Left lung (tissue), 4 donors: ENCODE measurements at regions not wholly inside any gene's neighbourhood (a gene's known extent, or its start where the extent isn't known, plus 50 kb on each side); places are given as distances from the start of the nearest gene placed in this dataset.

Source experiments
- ATAC-seq: fragments of 200-7000 bp; cut with Tn5 transposase; one replicate; pipeline ENCODE4 v1.9.1; 2020; ENCODE audit warnings: moderate library complexity
- DNase-seq, 4 donors: peaks; one replicate each; pipeline ENCODE4 v3.0.0-alpha.2; 2013 to 2020
- H3K27ac ChIP-seq, 2 donors: fragments of 200-600 bp; sonication (generic) in 1 of 2; one replicate each; pipeline versions ENCODE4 v1.5.0 to v1.8.0; 2020 to 2021
- H3K27me3 ChIP-seq, 2 donors: fragments of 200-600 bp; sonication (generic) in 1 of 2; one replicate each; pipeline versions ENCODE4 v1.5.0 to v1.8.0; 2020 to 2021
- H3K36me3 ChIP-seq, 2 donors: fragments of 200-600 bp; sonication (generic) in 1 of 2; one replicate each; pipeline versions ENCODE4 v1.5.0 to v1.8.0; 2020 to 2021
- H3K4me1 ChIP-seq, 2 donors: fragments of 200-600 bp; one replicate each; pipeline ENCODE4 v1.8.0; 2021
- H3K4me3 ChIP-seq, 2 donors: fragments of 200-600 bp; sonication (generic) in 1 of 2; one replicate each; pipeline versions ENCODE4 v1.5.0 to v1.8.0; 2020 to 2021; ENCODE audit warnings: mild to moderate bottlenecking in 1 of 2
- H3K9me3 ChIP-seq, 2 donors: fragments of 200-600 bp; sonication (generic) in 1 of 2; one replicate each; pipeline versions ENCODE4 v1.5.0 to v1.8.0; 2020 to 2021
- intact Hi-C, 2 donors: fragments of 100-400 bp; cut with DNase I; formaldehyde crosslinking; loops; one replicate each; pipeline versions ENCODE4 v1.11.2 to v1.14.2; 2022
- TF ChIP-seq, protein P1 (sequence below), 2 donors: fragments of 200-600 bp; sonication (generic) in 1 of 2; IDR thresholded peaks; one replicate each; pipeline versions ENCODE4 v1.5.0 to v1.8.0; 2021; ENCODE audit warnings: antibody characterized with exemption in 2 of 2
- donor health status: DM: no; HTN: yes; CAD: no.
- donor health status: DM: no; HTN: no; CAD: no.

DNA sequence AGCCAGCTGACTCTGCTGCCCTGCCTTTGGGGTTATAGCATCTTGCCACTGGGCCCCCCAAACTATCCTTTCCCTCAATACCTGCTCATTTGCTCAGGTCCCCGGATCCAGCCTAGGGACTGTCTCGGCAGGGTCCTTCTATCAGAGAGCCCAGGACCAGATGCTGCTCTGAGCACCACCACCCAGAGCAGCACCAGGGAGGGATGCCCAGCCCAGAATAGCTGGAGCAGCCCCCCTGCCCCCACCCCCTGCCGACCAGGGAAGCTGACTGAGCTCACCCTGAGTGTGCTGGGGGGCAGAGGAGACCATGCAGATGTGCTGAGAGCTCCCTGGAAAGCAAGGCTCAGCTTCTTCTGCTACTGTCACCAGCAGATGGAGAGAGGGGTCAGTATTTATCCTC, 103.6 kb upstream of the IGSF1 start:
- ATAC-seq (no peak), DNase-seq (no peak)
- Histone ChIP-seq H3K27ac (no peak overlapping the region), H3K36me3 (no peaks in the 10 kb centered on the region), H3K4me1 (no peaks in the 10 kb centered on the region), H3K9me3 (peaks cover 0 to 12% of the 10 kb centered on the region in 2 donors), H3K4me3 (no peak overlapping the region), H3K27me3 (no peaks in the 10 kb centered on the region)
- intact Hi-C loops = no loop called here
- TF ChIP-seq, protein P1, sequence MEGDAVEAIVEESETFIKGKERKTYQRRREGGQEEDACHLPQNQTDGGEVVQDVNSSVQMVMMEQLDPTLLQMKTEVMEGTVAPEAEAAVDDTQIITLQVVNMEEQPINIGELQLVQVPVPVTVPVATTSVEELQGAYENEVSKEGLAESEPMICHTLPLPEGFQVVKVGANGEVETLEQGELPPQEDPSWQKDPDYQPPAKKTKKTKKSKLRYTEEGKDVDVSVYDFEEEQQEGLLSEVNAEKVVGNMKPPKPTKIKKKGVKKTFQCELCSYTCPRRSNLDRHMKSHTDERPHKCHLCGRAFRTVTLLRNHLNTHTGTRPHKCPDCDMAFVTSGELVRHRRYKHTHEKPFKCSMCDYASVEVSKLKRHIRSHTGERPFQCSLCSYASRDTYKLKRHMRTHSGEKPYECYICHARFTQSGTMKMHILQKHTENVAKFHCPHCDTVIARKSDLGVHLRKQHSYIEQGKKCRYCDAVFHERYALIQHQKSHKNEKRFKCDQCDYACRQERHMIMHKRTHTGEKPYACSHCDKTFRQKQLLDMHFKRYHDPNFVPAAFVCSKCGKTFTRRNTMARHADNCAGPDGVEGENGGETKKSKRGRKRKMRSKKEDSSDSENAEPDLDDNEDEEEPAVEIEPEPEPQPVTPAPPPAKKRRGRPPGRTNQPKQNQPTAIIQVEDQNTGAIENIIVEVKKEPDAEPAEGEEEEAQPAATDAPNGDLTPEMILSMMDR (IDR thresholded peaks at IDR 0.05) = no peak

DNA sequence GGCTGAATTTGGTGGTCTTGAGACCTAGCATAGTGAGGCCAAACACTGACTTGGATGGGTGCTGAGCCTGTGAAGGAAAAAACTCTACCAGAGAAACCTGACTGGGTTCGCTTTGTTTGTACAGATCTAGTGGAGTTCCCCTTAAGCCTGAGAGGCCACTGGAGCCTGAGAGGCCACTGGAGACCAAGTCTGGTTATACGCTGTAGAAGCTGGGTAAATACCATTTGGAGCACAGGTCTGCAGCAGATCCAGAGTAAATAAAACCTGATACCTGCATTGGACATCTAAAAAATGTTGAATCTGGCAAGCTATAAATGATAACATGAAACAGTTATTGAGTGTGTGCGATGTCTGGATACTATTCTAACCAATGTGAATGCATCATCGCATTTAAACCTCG, 104.3 kb upstream of the IGSF1 start:
- intact Hi-C loops = no loop called here
- Histone ChIP-seq H3K27me3 (no peaks in the 10 kb centered on the region), H3K36me3 (no peaks in the 10 kb centered on the region), H3K4me3 (no peak overlapping the region), H3K4me1 (no peaks in the 10 kb centered on the region), H3K27ac (no peak overlapping the region), H3K9me3 (peaks cover 0 to 6% of the 10 kb centered on the region in 2 donors)
- ATAC-seq (peak; percentile 74), DNase-seq (peak in 1 of 4 donors; percentile 10)
- TF ChIP-seq, protein P1 (IDR thresholded peaks at IDR 0.05) = no peak

DNA sequence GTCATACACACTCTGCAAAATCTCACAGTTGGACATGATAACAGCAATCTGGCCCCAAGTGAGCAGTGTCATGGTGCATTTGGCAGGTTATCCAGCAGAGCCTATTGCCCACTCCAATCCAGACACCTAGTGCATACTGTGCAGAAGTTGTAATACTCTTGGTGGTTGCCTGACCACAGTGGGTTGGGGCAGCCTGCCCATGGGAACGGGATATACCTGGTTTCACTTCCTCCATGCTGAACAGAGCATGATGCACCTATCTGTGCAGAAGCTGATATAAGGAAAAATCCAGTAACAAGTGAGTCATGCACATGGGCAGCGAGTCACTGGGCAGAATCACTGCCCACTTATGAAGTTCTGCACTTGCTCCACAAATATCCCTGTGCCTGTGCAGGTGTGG, 105.3 kb upstream of the IGSF1 start:
- Histone ChIP-seq H3K4me1 (no peaks in the 10 kb centered on the region), H3K36me3 (no peaks in the 10 kb centered on the region), H3K9me3 (no peaks in the 10 kb centered on the region), H3K27ac (no peak overlapping the region), H3K27me3 (no peaks in the 10 kb centered on the region), H3K4me3 (no peak overlapping the region)
- DNase-seq = no peak
- no peak for ATAC-seq
- TF ChIP-seq, protein P1 (IDR thresholded peaks at IDR 0.05) = no peak
- intact Hi-C loops = no loop called here

DNA sequence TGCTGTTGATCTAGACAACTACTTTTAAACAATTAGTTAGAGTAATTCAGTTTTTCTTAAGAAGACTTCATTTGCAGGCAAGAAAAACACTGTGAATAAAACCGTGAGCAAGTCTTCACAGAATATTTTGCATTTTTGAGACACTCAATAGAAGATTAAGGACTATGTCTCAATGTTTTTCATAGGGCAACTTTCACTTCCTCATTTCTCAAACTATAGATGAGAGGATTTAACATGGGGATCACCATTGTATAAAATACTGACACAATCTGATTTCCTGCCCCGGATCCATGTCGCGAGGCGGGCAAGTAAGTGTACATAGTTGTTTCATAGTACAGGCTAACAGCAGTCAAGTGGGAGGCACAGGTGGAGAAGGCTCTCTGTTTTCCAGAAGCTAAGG, 108.8 kb upstream of the IGSF1 start:
- Histone ChIP-seq H3K27me3 (no peaks in the 10 kb centered on the region), H3K36me3 (no peaks in the 10 kb centered on the region), H3K9me3 (no peaks in the 10 kb centered on the region), H3K4me1 (no peaks in the 10 kb centered on the region), H3K27ac (no peak overlapping the region), H3K4me3 (no peak overlapping the region)
- TF ChIP-seq, protein P1 (IDR thresholded peaks at IDR 0.05) = no peak
- ATAC-seq (no peak), DNase-seq (no peak)
- intact Hi-C loops = no loop called here

DNA sequence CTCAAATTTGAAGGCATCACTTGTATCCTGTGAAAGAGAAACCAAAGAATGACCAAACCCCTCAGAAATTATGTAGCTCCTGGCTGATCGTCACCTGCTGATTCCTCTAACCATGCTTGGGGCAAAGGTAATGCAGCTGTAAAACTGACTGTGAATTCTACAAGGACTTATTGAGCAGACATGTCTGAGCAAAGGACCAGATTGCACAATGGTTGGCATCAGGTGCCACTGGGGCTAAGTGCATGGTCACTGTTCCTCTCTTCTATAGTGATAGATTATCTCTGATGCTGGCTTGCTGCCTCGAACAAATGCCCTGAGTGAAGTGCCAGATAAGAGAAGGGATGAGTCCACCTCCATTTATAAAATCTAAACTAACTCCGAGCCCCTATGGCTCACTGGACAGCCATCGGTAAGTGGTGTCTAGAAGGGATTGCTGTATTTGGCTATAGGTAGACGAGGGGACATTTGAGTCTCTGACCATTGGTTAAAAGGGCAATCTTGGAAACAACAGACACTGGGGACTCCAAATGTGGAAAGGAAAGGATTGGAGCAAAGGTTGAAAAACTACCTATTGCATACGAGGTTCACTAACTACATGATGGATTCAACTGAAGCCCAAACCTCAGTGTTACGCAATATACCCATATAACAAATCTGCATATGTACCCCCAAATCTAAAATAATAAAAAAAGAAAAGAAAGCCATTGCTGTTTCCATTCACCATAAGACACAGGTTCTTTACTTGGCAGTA, 110.7 kb upstream of the IGSF1 start:
- H3K9me3 ChIP-seq = no peaks in the 10 kb centered on the region
- H3K4me3 ChIP-seq = no peak overlapping the region
- no peak for ATAC-seq
- H3K4me1 ChIP-seq = no peaks in the 10 kb centered on the region
- TF ChIP-seq, protein P1 (IDR thresholded peaks at IDR 0.05) = no peak
- no peaks in the 10 kb centered on the region for H3K27me3 ChIP-seq
- DNase-seq = no peak
- no peak overlapping the region for H3K27ac ChIP-seq
- no peaks in the 10 kb centered on the region for H3K36me3 ChIP-seq
- intact Hi-C loops = no loop called here
